GM23338 (cell line): ENCODE measurements at regions not wholly inside any gene's neighbourhood (a gene's known extent, or its start where the extent isn't known, plus 50 kb on each side); places are given as distances from the start of the nearest gene placed in this dataset.

Source experiments
- ATAC-seq: fragments of 200-7000 bp; cut with Tn5 transposase; 3 replicates; pipeline ENCODE4 v1.9.1; 2020
- DNase-seq: peaks from one replicate; pipeline ENCODE4 v3.0.0-alpha.2; 2015; ENCODE audit warnings: low spot score
- H2AFZ ChIP-seq: fragments of 200-600 bp; sonication (generic); 2 replicates; pipeline ENCODE4 v1.8.0; 2016; ENCODE audit warnings: antibody characterized with exemption, mild to moderate bottlenecking, moderate library complexity
- H3F3A ChIP-seq: fragments of 200-600 bp; sonication (generic); replicated peaks from 2 replicates; pipeline ENCODE4 v1.8.0; 2017; ENCODE audit warnings: antibody characterized with exemption, mixed run types, low read depth
- H3K27ac ChIP-seq: fragments of 200-600 bp; sonication (generic); 2 replicates; pipeline ENCODE4 v1.6.1; 2016; ENCODE audit warnings: low read depth
- H3K27me3 ChIP-seq: fragments of 200-600 bp; sonication (generic); 2 replicates; pipeline ENCODE4 v1.8.0; 2016; ENCODE audit warnings: mild to moderate bottlenecking, mixed run types, moderate library complexity; ENCODE audit not compliant: insufficient read depth
- H3K36me3 ChIP-seq: fragments of 200-600 bp; sonication (generic); 2 replicates; pipeline ENCODE4 v1.8.0; 2016; ENCODE audit warnings: mild to moderate bottlenecking; ENCODE audit not compliant: insufficient read depth
- H3K4me1 ChIP-seq: fragments of 200-600 bp; sonication (generic); 2 replicates; pipeline ENCODE4 v1.8.0; 2016; ENCODE audit warnings: mild to moderate bottlenecking, moderate library complexity; ENCODE audit not compliant: insufficient read depth
- H3K4me2 ChIP-seq: fragments of 200-600 bp; sonication (generic); 2 replicates; pipeline ENCODE4 v1.7.1; 2017; ENCODE audit warnings: mixed run types
- H3K4me3 ChIP-seq: fragments of 200-600 bp; sonication (generic); 2 replicates; pipeline ENCODE4 v1.6.1; 2016; ENCODE audit warnings: mixed run types
- H3K79me2 ChIP-seq: fragments of 200-600 bp; sonication (generic); replicated peaks from 2 replicates; pipeline ENCODE4 v1.8.0; 2017; ENCODE audit warnings: mild to moderate bottlenecking; ENCODE audit not compliant: insufficient read depth
- H3K9me2 ChIP-seq: fragments of 200-600 bp; sonication (generic); 2 replicates; pipeline ENCODE4 v1.8.0; 2017; ENCODE audit not compliant: insufficient read depth
- H4K20me1 ChIP-seq: fragments of 200-600 bp; sonication (generic); replicated peaks from 2 replicates; pipeline ENCODE4 v1.8.0; 2017; ENCODE audit warnings: mild to moderate bottlenecking; ENCODE audit not compliant: insufficient read depth
- H3K27ac Mint-ChIP-seq: 2 replicates; pipeline ENCODE4 v1.8.0; 2020; ENCODE audit warnings: inconsistent platforms, mild to moderate bottlenecking, moderate library complexity, mixed read lengths
- H3K27me3 Mint-ChIP-seq: 3 replicates; pipeline ENCODE4 v1.8.0; 2022; ENCODE audit warnings: low read depth, mild to moderate bottlenecking, moderate library complexity, mixed read lengths, inconsistent platforms; ENCODE audit not compliant: insufficient read depth, poor library complexity
- H3K36me3 Mint-ChIP-seq: 3 replicates; pipeline ENCODE4 v1.8.0; 2021; ENCODE audit warnings: low read depth, mild to moderate bottlenecking, inconsistent platforms, moderate library complexity, mixed read lengths
- H3K4me1 Mint-ChIP-seq: 3 replicates; pipeline ENCODE4 v1.8.0; 2020; ENCODE audit warnings: mild to moderate bottlenecking, inconsistent platforms, mixed read lengths
- H3K4me3 Mint-ChIP-seq: 3 replicates; pipeline ENCODE4 v1.8.0; 2021; ENCODE audit warnings: moderate library complexity, mild to moderate bottlenecking, inconsistent platforms, mixed read lengths
- H3K9me3 Mint-ChIP-seq: 3 replicates; pipeline ENCODE4 v1.8.0; 2020; ENCODE audit warnings: moderate library complexity, mild to moderate bottlenecking, inconsistent platforms, mixed read lengths
- EZH2 ChIP-seq: fragments of 200-600 bp; sonication (generic); IDR thresholded peaks from one replicate; pipeline ENCODE4 v1.8.0; 2017; ENCODE audit warnings: antibody characterized with exemption, mild to moderate bottlenecking, low read depth; ENCODE audit not compliant: unreplicated experiment
- POLR2AphosphoS5 ChIP-seq: IDR thresholded peaks from 2 replicates; pipeline ENCODE4 v1.6.1; 2016; ENCODE audit warnings: antibody characterized with exemption, low read depth
- ZNF331 ChIP-seq: fragments of 250-450 bp; sonication (Bioruptor Pico); IDR thresholded peaks from 2 replicates; pipeline ENCODE4 v1.5.0; 2020; ENCODE audit warnings: low read depth, mild to moderate bottlenecking, moderate library complexity
- TF ChIP-seq, protein P1 (sequence below): fragments of 250-450 bp; sonication (Bioruptor Pico); IDR thresholded peaks from 2 replicates; pipeline ENCODE4 v1.5.0; 2020; ENCODE audit warnings: mild to moderate bottlenecking, moderate library complexity
- TF ChIP-seq, protein P2 (sequence below): IDR thresholded peaks from one replicate; pipeline ENCODE4 v1.6.1; 2018; ENCODE audit warnings: antibody characterized with exemption; ENCODE audit not compliant: unreplicated experiment

DNA sequence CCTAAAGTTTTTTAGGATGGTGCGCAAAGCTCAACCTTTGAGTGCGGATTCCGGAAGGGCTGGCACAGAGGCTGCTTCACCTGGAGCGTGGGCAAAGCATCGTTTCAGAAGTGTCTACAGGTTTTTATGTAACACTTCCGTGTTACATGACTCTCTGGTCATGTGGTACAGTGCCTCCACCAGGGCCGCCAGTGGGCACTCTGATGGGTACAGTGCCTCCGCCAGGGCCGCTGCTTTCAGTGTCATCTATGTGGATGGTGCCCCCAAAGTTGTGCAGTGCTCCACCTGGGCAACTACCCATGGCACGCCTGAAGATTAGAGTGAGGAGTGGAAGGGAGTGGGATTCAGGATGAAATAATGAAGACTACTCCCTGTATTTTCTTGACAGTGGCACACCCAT lies 101.4 kb upstream of the C1orf174 start:
- H3K36me3 ChIP-seq, result no peaks in the 10 kb centered on the region
- H3K4me3 ChIP-seq, result no peak overlapping the region
- H3K4me1 ChIP-seq, result no peaks in the 10 kb centered on the region
- H3K79me2 ChIP-seq, result no peaks in the 10 kb centered on the region
- H3K27ac Mint-ChIP-seq, result no peak overlapping the region
- H2AFZ ChIP-seq, result no peak overlapping the region
- H3K4me1 Mint-ChIP-seq, result no peaks in the 10 kb centered on the region
- peaks cover 11% of the 10 kb centered on the region for H3K27me3 Mint-ChIP-seq
- H3K36me3 Mint-ChIP-seq, result peaks cover 12% of the 10 kb centered on the region; the same call in 1 of the 3 replicates
- no peaks in the 10 kb centered on the region for H3K27me3 ChIP-seq
- no peak overlapping the region for H3K4me3 Mint-ChIP-seq
- H3K9me3 Mint-ChIP-seq, result peaks cover 90% of the 10 kb centered on the region
- no peaks in the 10 kb centered on the region for H3F3A ChIP-seq
- no peak for TF ChIP-seq POLR2AphosphoS5
- no peak for TF ChIP-seq EZH2
- TF ChIP-seq, protein P1, sequence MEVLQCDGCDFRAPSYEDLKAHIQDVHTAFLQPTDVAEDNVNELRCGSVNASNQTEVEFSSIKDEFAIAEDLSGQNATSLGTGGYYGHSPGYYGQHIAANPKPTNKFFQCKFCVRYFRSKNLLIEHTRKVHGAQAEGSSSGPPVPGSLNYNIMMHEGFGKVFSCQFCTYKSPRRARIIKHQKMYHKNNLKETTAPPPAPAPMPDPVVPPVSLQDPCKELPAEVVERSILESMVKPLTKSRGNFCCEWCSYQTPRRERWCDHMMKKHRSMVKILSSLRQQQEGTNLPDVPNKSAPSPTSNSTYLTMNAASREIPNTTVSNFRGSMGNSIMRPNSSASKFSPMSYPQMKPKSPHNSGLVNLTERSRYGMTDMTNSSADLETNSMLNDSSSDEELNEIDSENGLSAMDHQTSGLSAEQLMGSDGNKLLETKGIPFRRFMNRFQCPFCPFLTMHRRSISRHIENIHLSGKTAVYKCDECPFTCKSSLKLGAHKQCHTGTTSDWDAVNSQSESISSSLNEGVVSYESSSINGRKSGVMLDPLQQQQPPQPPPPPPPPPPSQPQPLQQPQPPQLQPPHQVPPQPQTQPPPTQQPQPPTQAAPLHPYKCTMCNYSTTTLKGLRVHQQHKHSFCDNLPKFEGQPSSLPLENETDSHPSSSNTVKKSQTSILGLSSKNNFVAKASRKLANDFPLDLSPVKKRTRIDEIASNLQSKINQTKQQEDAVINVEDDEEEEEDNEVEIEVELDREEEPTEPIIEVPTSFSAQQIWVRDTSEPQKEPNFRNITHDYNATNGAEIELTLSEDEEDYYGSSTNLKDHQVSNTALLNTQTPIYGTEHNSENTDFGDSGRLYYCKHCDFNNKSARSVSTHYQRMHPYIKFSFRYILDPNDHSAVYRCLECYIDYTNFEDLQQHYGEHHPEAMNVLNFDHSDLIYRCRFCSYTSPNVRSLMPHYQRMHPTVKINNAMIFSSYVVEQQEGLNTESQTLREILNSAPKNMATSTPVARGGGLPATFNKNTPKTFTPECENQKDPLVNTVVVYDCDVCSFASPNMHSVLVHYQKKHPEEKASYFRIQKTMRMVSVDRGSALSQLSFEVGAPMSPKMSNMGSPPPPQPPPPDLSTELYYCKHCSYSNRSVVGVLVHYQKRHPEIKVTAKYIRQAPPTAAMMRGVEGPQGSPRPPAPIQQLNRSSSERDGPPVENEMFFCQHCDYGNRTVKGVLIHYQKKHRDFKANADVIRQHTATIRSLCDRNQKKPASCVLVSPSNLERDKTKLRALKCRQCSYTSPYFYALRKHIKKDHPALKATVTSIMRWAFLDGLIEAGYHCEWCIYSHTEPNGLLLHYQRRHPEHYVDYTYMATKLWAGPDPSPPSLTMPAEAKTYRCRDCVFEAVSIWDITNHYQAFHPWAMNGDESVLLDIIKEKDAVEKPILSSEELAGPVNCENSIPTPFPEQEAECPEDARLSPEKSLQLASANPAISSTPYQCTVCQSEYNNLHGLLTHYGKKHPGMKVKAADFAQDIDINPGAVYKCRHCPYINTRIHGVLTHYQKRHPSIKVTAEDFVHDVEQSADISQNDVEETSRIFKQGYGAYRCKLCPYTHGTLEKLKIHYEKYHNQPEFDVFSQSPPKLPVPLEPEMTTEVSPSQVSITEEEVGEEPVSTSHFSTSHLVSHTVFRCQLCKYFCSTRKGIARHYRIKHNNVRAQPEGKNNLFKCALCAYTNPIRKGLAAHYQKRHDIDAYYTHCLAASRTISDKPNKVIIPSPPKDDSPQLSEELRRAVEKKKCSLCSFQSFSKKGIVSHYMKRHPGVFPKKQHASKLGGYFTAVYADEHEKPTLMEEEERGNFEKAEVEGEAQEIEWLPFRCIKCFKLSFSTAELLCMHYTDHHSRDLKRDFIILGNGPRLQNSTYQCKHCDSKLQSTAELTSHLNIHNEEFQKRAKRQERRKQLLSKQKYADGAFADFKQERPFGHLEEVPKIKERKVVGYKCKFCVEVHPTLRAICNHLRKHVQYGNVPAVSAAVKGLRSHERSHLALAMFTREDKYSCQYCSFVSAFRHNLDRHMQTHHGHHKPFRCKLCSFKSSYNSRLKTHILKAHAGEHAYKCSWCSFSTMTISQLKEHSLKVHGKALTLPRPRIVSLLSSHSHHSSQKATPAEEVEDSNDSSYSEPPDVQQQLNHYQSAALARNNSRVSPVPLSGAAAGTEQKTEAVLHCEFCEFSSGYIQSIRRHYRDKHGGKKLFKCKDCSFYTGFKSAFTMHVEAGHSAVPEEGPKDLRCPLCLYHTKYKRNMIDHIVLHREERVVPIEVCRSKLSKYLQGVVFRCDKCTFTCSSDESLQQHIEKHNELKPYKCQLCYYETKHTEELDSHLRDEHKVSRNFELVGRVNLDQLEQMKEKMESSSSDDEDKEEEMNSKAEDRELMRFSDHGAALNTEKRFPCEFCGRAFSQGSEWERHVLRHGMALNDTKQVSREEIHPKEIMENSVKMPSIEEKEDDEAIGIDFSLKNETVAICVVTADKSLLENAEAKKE (CRISPR knock-in tag), result no peak
- no peak for TF ChIP-seq ZNF331 (CRISPR knock-in tag)
- TF ChIP-seq, protein P2, sequence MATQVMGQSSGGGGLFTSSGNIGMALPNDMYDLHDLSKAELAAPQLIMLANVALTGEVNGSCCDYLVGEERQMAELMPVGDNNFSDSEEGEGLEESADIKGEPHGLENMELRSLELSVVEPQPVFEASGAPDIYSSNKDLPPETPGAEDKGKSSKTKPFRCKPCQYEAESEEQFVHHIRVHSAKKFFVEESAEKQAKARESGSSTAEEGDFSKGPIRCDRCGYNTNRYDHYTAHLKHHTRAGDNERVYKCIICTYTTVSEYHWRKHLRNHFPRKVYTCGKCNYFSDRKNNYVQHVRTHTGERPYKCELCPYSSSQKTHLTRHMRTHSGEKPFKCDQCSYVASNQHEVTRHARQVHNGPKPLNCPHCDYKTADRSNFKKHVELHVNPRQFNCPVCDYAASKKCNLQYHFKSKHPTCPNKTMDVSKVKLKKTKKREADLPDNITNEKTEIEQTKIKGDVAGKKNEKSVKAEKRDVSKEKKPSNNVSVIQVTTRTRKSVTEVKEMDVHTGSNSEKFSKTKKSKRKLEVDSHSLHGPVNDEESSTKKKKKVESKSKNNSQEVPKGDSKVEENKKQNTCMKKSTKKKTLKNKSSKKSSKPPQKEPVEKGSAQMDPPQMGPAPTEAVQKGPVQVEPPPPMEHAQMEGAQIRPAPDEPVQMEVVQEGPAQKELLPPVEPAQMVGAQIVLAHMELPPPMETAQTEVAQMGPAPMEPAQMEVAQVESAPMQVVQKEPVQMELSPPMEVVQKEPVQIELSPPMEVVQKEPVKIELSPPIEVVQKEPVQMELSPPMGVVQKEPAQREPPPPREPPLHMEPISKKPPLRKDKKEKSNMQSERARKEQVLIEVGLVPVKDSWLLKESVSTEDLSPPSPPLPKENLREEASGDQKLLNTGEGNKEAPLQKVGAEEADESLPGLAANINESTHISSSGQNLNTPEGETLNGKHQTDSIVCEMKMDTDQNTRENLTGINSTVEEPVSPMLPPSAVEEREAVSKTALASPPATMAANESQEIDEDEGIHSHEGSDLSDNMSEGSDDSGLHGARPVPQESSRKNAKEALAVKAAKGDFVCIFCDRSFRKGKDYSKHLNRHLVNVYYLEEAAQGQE, result no peak
- no peak overlapping the region for H3K4me2 ChIP-seq
- ATAC-seq (no peak), DNase-seq (no peak)
- H3K9me2 ChIP-seq, result no peaks in the 10 kb centered on the region
- H4K20me1 ChIP-seq, result no peaks in the 10 kb centered on the region
- H3K27ac ChIP-seq, result no peak overlapping the region
